ENCODE measurements at regions not wholly inside any gene's neighbourhood (a gene's known extent, or its start where the extent isn't known, plus 50 kb on each side); places are given as distances from the start of the nearest gene placed in this dataset.

DNA sequence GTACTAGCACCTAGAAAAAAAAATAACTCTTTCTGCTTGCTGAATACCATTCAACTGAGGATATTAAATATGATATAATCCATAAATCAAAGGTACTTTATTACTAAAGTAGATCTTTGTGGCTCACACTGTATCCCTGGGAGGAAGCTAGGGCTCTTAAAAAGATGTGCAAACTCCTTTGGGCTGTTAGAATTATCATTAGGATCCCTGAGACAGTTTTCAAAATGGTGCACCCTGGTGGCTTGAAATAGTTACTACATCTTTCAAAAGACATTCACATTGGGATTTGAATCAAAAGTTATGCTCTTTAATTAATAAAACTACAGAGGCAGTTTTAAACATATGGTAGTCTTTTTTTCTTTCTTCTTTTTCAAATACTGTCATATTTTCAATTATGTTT, 228.5 kb upstream of the G2E3 start:
- H3K27me3 Mint-ChIP-seq: no peaks in the 10 kb centered on the region
- DNase-seq (ENCODE audit: extremely low spot score, unreplicated experiment): no peak
- no peak overlapping the region for H3K27ac Mint-ChIP-seq
- no peaks in the 10 kb centered on the region for H3K36me3 Mint-ChIP-seq
- peak; percentile 71 for TF ChIP-seq CTCF (conservative IDR thresholded peaks at IDR 0.05)
- no peaks in the 10 kb centered on the region for H3K4me1 Mint-ChIP-seq (ENCODE audit: unreplicated experiment)
- H3K9me3 Mint-ChIP-seq: peaks cover 5% of the 10 kb centered on the region
- no peak overlapping the region for H3K4me3 Mint-ChIP-seq

GRCh38 chr14:30331030-30331429, 227.9 kb upstream of the G2E3 start:
- Mint-ChIP-seq H3K36me3 (no peaks in the 10 kb centered on the region), H3K4me3 (no peak overlapping the region), H3K27ac (no peak overlapping the region), H3K27me3 (no peaks in the 10 kb centered on the region), H3K9me3 (peaks cover 5% of the 10 kb centered on the region), H3K4me1 (ENCODE audit: unreplicated experiment) (no peaks in the 10 kb centered on the region)
- no peak for DNase-seq (ENCODE audit: extremely low spot score, unreplicated experiment)
- TF ChIP-seq CTCF (conservative IDR thresholded peaks at IDR 0.05): no peak

GRCh38 chr14:30332374-30332773, 226.6 kb upstream of the G2E3 start:
- no peaks in the 10 kb centered on the region for H3K36me3 Mint-ChIP-seq
- H3K4me3 Mint-ChIP-seq: no peak overlapping the region
- no peak for DNase-seq (ENCODE audit: extremely low spot score, unreplicated experiment)
- peaks cover 2% of the 10 kb centered on the region for H3K4me1 Mint-ChIP-seq (ENCODE audit: unreplicated experiment)
- H3K27ac Mint-ChIP-seq: no peak overlapping the region
- no peaks in the 10 kb centered on the region for H3K27me3 Mint-ChIP-seq
- H3K9me3 Mint-ChIP-seq: peaks cover 7% of the 10 kb centered on the region
- no peak for TF ChIP-seq CTCF (conservative IDR thresholded peaks at IDR 0.05)

- Mint-ChIP-seq H3K9me3 (peaks cover 8% of the 10 kb centered on the region), H3K27me3 (no peaks in the 10 kb centered on the region), H3K4me1 (ENCODE audit: unreplicated experiment) (peaks cover 9% of the 10 kb centered on the region), H3K4me3 (no peak overlapping the region), H3K27ac (no peak overlapping the region), H3K36me3 (no peaks in the 10 kb centered on the region)
- TF ChIP-seq CTCF (conservative IDR thresholded peaks at IDR 0.05): no peak
- no peak for DNase-seq (ENCODE audit: extremely low spot score, unreplicated experiment)
Observed at GRCh38 chr14:30333934-30334333, 225.0 kb upstream of the G2E3 start.

DNA sequence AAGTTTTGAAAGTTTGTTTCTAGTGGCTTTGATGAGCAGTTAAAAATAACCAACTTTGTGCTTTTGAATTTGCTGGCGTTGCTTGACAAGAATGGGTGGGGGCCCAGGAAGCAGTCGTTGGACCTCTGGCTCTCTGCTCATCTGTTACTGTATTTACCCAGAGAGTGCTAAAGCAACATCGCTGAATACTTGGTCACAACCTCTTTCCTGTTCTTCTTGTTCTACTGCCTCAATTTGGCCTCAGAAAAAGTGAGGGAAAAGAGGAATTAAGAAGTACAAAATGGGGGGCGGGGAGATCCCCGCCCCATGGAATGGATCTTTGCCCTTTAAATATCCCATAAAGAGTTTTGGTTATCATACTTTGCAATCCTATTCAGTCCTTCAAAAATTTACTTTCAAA, 221.5 kb upstream of the G2E3 start:
- no peak for DNase-seq (ENCODE audit: extremely low spot score, unreplicated experiment)
- Mint-ChIP-seq H3K27ac (no peak overlapping the region), H3K9me3 (peaks cover 3% of the 10 kb centered on the region), H3K36me3 (no peaks in the 10 kb centered on the region), H3K4me1 (ENCODE audit: unreplicated experiment) (peaks cover 9% of the 10 kb centered on the region), H3K4me3 (no peak overlapping the region), H3K27me3 (no peaks in the 10 kb centered on the region)
- no peak for TF ChIP-seq CTCF (conservative IDR thresholded peaks at IDR 0.05)

DNA sequence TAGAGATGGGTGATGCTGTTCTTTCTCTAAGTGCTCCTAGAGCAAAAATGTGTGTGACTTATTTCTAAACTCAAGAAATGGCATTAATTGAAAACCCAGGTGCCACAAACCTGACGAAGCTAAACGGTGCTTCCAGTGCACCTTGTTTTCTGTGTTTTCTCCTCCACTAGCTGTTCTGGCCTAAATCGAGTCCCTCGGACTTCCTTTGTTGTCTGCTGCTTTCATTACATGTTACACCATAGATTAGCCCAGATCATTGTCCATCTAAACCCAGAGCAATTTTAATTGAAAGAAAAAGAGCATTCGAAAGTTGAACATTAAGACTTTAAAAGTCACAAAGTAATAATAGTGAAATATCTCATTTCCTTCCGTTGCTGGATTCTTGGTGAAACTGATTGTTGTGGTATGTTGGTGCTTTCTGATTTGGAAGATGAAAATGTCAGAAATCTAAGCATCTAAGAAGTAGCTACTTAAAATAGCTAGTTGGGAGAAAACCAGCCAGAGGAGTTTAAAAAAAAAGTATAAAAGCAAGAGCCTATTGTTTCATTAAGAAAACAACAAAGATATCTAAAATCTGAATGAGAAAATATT, 219.6 kb upstream of the G2E3 start:
- no peak overlapping the region for H3K27ac Mint-ChIP-seq
- H3K4me3 Mint-ChIP-seq: no peak overlapping the region
- H3K27me3 Mint-ChIP-seq: no peaks in the 10 kb centered on the region
- no peaks in the 10 kb centered on the region for H3K36me3 Mint-ChIP-seq
- DNase-seq (ENCODE audit: extremely low spot score, unreplicated experiment): no peak
- peaks cover 9% of the 10 kb centered on the region for H3K4me1 Mint-ChIP-seq (ENCODE audit: unreplicated experiment)
- H3K9me3 Mint-ChIP-seq: peaks cover 3% of the 10 kb centered on the region
- TF ChIP-seq CTCF (conservative IDR thresholded peaks at IDR 0.05): no peak

All from type B pancreatic cell (in vitro differentiated cells).